ENCODE measurements at regions not wholly inside any gene's neighbourhood (a gene's known extent, or its start where the extent isn't known, plus 50 kb on each side); places are given as distances from the start of the nearest gene placed in this dataset.

- DNase-seq (ENCODE audit: low read depth in 1 of 2, low spot score in 1 of 2) = no peak
- TF ChIP-seq, protein P1, sequence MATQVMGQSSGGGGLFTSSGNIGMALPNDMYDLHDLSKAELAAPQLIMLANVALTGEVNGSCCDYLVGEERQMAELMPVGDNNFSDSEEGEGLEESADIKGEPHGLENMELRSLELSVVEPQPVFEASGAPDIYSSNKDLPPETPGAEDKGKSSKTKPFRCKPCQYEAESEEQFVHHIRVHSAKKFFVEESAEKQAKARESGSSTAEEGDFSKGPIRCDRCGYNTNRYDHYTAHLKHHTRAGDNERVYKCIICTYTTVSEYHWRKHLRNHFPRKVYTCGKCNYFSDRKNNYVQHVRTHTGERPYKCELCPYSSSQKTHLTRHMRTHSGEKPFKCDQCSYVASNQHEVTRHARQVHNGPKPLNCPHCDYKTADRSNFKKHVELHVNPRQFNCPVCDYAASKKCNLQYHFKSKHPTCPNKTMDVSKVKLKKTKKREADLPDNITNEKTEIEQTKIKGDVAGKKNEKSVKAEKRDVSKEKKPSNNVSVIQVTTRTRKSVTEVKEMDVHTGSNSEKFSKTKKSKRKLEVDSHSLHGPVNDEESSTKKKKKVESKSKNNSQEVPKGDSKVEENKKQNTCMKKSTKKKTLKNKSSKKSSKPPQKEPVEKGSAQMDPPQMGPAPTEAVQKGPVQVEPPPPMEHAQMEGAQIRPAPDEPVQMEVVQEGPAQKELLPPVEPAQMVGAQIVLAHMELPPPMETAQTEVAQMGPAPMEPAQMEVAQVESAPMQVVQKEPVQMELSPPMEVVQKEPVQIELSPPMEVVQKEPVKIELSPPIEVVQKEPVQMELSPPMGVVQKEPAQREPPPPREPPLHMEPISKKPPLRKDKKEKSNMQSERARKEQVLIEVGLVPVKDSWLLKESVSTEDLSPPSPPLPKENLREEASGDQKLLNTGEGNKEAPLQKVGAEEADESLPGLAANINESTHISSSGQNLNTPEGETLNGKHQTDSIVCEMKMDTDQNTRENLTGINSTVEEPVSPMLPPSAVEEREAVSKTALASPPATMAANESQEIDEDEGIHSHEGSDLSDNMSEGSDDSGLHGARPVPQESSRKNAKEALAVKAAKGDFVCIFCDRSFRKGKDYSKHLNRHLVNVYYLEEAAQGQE (IDR thresholded peaks at IDR 0.05; ENCODE audit: insufficient replicate concordance, low read depth) = no peak
- TF ChIP-seq, protein P2, sequence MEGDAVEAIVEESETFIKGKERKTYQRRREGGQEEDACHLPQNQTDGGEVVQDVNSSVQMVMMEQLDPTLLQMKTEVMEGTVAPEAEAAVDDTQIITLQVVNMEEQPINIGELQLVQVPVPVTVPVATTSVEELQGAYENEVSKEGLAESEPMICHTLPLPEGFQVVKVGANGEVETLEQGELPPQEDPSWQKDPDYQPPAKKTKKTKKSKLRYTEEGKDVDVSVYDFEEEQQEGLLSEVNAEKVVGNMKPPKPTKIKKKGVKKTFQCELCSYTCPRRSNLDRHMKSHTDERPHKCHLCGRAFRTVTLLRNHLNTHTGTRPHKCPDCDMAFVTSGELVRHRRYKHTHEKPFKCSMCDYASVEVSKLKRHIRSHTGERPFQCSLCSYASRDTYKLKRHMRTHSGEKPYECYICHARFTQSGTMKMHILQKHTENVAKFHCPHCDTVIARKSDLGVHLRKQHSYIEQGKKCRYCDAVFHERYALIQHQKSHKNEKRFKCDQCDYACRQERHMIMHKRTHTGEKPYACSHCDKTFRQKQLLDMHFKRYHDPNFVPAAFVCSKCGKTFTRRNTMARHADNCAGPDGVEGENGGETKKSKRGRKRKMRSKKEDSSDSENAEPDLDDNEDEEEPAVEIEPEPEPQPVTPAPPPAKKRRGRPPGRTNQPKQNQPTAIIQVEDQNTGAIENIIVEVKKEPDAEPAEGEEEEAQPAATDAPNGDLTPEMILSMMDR (IDR thresholded peaks at IDR 0.05; ENCODE audit: insufficient read depth, low read length) = no peak
- TF ChIP-seq GABPA (IDR thresholded peaks at IDR 0.05; ENCODE audit: low read depth) (no peak), SPI1 (IDR thresholded peaks at IDR 0.05; ENCODE audit: borderline replicate concordance, low read depth) (no peak), POLR2AphosphoS5 (IDR thresholded peaks at IDR 0.05; ENCODE audit: low read depth) (no peak)
- Histone ChIP-seq H3K27me3 (ENCODE audit: insufficient read depth, poor library complexity, severe bottlenecking) (no peaks in the 10 kb centered on the region), H3K4me3 (replicated peaks; ENCODE audit: insufficient read depth, low read length) (no peak overlapping the region), H3K27ac (replicated peaks) (no peak overlapping the region)
Observed at GRCh38 chr1:104702731-104703130, 953.0 kb downstream of the AMY1C start.

- Histone ChIP-seq H3K27ac (replicated peaks) (no peak overlapping the region), H3K4me3 (replicated peaks; ENCODE audit: insufficient read depth, low read length) (no peak overlapping the region), H3K27me3 (ENCODE audit: insufficient read depth, poor library complexity, severe bottlenecking) (no peaks in the 10 kb centered on the region)
- no peak for DNase-seq (ENCODE audit: low read depth in 1 of 2, low spot score in 1 of 2)
- no peak for TF ChIP-seq SPI1 (IDR thresholded peaks at IDR 0.05; ENCODE audit: borderline replicate concordance, low read depth)
- TF ChIP-seq, protein P2 (IDR thresholded peaks at IDR 0.05; ENCODE audit: insufficient read depth, low read length) = no peak
- TF ChIP-seq GABPA (IDR thresholded peaks at IDR 0.05; ENCODE audit: low read depth) = no peak
- TF ChIP-seq, protein P1 (IDR thresholded peaks at IDR 0.05; ENCODE audit: insufficient replicate concordance, low read depth) = no peak
- TF ChIP-seq POLR2AphosphoS5 (IDR thresholded peaks at IDR 0.05; ENCODE audit: low read depth) = no peak
Observed at GRCh38 chr1:104706631-104707147, 957.0 kb downstream of the AMY1C start.

DNA sequence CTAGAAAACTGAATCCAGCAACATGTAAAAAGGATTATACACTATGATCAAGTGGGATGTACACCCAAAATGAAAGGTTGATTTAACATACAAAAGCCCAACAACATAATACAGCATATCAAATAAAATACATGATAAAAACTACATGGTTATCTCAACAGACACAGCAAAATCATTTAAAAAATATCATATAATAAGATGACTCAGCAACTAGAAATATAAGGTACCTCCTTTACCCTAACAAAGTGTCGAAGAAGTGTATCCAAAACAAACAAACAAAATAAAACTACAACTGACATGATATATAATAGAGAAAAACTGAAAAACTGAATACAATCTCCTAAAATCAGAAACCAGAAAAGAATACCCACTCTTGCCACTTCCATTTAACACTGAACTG lies 969.1 kb downstream of the AMY1C start:
- H3K27ac ChIP-seq (replicated peaks) = no peak overlapping the region
- no peak for DNase-seq (ENCODE audit: low read depth in 1 of 2, low spot score in 1 of 2)
- no peak overlapping the region for H3K4me3 ChIP-seq (replicated peaks; ENCODE audit: insufficient read depth, low read length)
- TF ChIP-seq, protein P2 (IDR thresholded peaks at IDR 0.05; ENCODE audit: insufficient read depth, low read length) = no peak
- no peak for TF ChIP-seq GABPA (IDR thresholded peaks at IDR 0.05; ENCODE audit: low read depth)
- no peak for TF ChIP-seq POLR2AphosphoS5 (IDR thresholded peaks at IDR 0.05; ENCODE audit: low read depth)
- TF ChIP-seq SPI1 (IDR thresholded peaks at IDR 0.05; ENCODE audit: borderline replicate concordance, low read depth) = no peak
- TF ChIP-seq, protein P1 (IDR thresholded peaks at IDR 0.05; ENCODE audit: insufficient replicate concordance, low read depth) = no peak
- no peaks in the 10 kb centered on the region for H3K27me3 ChIP-seq (ENCODE audit: insufficient read depth, poor library complexity, severe bottlenecking)
